Astrocyte (in vitro differentiated cells and primary cell): ENCODE measurements at regions not wholly inside any gene's neighbourhood (a gene's known extent, or its start where the extent isn't known, plus 50 kb on each side); places are given as distances from the start of the nearest gene placed in this dataset.

ENCODE experiments used
- EZH2 ChIP-seq: IDR thresholded peaks from 2 replicates; pipeline ENCODE4 v1.6.1; 2012; ENCODE audit warnings: mild to moderate bottlenecking, low read length, inconsistent platforms; ENCODE audit not compliant: insufficient read depth
- TF ChIP-seq, protein P1 (sequence below): IDR thresholded peaks from 2 replicates; pipeline ENCODE4 v1.5.1; 2011; ENCODE audit warnings: low read depth, mild to moderate bottlenecking, inconsistent platforms, low read length, moderate library complexity; ENCODE audit not compliant: insufficient read depth

DNA sequence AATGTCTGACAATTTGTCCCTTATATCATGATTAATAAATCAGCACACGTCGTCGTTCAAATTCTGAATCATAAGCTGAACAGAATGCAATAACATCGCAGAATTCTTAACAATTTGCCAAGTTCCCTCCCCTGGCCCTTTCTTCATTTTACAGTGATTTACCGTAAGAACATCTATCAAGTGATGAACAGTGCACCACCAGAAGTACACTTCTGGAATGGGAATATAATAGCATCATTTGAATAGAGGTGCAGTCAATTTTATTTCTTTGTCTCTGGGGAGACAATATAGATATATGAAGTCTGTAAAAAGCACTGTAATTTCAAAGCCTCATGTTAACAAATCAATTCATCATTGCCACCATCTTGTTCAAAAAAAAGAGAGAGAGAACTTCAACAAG, 145.1 kb upstream of the SMLR1 start:
- TF ChIP-seq, protein P1, sequence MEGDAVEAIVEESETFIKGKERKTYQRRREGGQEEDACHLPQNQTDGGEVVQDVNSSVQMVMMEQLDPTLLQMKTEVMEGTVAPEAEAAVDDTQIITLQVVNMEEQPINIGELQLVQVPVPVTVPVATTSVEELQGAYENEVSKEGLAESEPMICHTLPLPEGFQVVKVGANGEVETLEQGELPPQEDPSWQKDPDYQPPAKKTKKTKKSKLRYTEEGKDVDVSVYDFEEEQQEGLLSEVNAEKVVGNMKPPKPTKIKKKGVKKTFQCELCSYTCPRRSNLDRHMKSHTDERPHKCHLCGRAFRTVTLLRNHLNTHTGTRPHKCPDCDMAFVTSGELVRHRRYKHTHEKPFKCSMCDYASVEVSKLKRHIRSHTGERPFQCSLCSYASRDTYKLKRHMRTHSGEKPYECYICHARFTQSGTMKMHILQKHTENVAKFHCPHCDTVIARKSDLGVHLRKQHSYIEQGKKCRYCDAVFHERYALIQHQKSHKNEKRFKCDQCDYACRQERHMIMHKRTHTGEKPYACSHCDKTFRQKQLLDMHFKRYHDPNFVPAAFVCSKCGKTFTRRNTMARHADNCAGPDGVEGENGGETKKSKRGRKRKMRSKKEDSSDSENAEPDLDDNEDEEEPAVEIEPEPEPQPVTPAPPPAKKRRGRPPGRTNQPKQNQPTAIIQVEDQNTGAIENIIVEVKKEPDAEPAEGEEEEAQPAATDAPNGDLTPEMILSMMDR = no peak
- TF ChIP-seq EZH2 = no peak
